NCI-H2081 treated with DMSO at 0.1 percent for 48 hours (cell line): ENCODE measurements at regions not wholly inside any gene's neighbourhood (a gene's known extent, or its start where the extent isn't known, plus 50 kb on each side); places are given as distances from the start of the nearest gene placed in this dataset.

Experiments used
- DNase-seq: peaks from one replicate; lab custom pipeline; 2025; lab: John Stamatoyannopoulos, UW

DNA sequence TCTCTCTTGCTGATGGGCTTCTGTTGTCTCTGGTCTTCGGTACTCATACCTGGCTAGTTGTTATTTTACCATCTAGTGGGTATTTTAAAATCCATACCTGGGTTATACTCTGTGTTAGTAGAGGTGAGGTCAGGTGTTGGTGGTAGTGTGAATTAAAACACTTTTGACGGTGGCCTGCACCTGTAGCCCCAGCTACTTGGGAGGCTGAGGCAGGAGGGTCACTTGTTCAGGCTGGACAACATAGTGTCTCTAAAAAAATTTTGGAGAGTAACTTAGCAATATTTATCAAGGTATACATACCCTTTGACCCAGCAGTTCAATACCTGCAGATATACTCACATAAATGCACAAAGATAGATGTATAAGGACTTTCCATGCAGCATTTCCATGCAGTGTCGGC lies 55.4 kb downstream of the GSX1 start:
- DNase-seq = no peak

DNA sequence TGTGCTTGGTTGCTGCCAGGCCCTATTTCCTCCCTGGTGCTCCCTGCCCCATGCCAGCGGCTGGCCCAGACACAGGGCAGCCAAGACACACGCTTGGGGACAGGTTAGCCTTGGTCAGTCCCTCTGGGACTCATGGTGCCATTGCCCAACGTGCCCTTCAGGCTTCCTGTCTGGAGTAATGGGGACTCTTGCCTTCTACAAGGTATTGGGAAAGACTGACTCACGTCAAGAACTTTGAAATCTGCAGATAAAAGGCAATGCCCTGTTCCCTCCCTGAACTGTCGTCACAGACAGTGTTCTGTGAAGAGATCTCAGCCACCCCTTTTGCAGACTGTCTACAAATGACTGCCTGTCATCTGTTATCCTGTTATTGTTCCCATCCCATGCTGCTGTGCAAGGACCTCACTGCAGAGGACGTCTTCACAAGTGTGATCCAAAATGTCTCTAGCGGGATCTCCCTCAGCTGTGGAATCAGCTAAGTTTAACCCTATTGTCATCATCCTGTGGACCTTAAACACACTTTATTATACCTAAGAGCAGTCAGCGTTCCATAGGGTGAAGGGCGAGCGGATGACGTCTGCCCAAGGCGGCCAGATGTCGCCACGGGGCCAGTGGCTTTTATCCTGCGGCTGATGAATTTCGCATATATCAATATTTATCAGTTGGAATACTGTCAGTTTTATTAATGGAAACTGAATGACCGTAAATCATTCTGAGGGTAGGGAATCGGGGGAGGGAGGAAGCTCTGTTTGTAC lies 59.0 kb downstream of the GSX1 start:
- no peak for DNase-seq

DNA sequence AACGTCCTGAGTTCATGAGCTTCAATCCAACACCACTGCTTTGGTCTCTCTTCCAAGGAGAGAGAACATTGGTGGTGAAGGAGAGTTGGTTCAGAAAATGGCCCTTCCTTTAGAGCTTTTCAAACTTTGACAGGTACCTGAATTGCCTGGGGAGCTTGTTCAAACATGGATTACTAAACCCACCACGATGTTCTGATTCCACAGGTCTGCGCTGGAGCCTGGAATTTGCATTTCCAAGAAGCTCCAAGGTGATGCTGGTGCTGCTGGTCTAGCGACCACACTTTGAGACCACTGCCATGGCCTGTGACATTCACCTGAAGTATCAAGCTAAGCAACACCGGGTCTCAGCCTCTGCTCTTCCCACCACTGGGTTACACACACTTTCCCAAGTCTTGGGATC lies 60.2 kb downstream of the GSX1 start:
- DNase-seq = no peak

DNA sequence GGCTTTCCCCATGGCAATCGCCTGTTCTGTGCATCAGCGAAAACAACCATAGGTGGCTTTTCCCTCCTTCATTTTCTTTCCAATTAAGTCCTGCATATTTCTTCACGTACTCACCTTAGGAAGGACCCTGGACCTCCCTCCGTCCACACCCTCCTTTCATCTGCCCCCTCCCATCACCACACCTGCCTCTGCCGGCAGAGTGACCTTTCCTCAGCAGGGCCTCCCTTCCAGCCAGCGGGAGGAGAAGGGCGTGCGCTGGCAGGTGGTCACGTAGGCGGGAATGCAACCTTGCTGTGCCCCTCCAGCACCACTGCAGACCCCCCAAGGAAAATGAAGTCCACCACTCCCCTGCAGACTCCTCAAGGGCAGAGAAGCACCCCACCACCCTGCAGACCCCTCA lies 61.1 kb downstream of the GSX1 start:
- DNase-seq = no peak

DNA sequence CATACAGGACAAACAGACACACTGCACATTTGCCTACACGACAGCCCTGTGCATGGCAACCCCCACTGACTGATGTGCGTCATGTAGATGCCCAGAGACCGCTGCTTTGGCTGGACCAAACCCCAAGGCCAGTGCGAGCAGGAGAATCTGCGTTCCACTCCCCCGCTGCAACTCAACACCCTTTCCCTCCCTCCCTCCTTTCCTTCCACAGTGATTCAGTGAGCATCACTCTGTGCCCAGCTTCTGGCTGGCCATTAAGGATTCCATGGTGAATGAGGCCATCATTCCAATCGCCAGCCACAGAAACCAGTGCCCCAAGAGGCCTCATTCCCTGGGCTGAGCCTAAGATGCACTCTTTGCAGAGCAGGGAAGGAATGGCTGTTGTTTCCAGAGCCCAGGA lies 61.6 kb downstream of the GSX1 start:
- DNase-seq = no peak

DNA sequence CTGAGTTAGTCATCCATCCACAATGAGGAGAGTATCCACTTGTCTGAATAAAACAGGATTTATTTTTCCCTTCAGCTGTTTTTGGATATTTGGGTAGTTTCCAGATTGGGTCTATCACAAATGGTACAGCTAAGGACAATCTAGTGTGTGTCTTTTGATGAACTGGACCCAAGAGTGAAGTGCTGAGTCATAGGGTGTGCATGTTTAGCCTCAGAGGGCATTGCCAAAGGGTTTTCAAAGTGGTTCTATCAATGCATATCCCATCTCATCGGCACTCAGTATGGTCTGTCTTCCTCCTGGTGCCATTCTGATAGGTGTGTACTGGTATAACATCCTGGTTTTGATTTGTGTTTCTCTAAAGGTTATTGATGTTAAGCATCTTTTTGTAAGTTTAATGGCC lies 62.3 kb downstream of the GSX1 start:
- no peak for DNase-seq

DNA sequence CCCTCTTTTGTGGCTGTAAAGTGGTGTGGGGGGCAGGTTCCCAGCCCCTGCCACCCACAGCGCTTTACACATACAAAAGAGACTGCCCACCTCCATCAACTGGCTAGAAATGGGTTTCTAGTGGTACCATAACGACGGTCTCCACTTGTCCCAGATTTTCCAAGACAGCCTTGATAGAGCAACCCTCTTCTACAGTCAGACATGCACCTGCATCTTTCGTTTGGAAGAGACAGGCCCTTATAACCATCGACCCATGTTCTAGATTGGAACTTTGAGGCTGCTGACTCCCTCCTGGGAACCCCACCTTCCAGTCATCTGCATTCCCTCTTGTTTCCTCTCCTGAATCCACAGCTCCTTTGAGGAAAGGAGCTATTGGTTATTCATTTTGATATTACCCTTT lies 63.1 kb downstream of the GSX1 start:
- DNase-seq = no peak

DNA sequence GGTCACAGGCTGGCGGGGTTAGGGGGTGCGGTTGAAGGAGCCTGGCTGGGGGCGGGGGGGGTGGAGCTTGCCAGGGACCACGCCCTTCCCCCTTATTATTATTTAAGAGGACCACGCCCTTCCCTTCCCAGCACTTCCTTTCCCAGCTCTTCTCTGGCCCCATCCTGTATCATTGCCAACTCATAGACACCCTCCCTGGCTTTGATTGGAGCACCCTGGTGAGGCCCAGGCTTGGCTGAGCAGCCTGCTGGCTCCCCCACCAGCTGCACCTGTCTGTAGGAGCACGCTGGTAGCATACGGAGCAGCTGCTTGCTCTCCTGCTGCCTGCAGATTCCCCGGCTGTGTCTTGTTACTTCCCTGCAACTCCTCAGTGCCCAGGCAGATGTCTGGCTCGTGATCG lies 62.5 kb upstream of the PDX1 start:
- DNase-seq = peak; percentile 59

DNA sequence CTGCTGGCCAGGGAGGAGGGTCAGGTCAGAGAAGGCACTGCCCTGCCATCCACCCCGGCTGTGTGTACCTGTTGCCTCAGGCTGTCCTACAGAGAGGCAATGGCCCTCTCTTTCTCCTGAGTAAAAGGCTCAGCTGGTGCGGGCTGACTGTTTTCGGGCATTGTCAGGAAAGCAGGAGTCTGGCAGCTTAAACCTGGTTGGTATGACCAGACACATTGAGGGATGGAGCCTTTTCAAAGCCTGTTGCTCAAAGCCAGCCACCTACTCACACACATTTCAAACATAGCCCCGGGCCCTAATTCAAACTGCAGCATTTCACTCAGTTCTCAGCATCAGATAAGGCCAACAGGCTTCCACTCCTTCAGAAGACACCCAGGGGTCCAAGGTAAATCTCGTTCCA lies 61.8 kb upstream of the PDX1 start:
- no peak for DNase-seq

DNA sequence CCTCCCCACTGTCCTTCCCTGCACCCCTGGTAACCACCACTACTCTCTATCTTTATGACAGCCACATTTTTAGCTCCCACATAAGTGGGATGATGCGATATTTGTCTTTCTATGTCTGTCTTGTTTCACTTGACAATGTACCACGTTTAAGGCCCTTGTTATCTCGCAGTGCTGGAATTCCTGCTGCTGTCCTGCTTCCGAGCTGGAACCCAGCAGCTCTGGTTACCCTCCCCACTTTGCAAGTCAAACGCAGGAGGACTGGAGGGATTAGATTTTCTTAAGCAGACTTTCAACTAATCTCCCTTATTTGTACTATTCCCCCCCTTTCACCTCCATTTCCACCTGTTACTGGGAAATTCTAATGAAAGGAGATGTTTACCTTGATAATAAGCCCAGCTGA lies 59.1 kb upstream of the PDX1 start:
- DNase-seq = no peak

DNA sequence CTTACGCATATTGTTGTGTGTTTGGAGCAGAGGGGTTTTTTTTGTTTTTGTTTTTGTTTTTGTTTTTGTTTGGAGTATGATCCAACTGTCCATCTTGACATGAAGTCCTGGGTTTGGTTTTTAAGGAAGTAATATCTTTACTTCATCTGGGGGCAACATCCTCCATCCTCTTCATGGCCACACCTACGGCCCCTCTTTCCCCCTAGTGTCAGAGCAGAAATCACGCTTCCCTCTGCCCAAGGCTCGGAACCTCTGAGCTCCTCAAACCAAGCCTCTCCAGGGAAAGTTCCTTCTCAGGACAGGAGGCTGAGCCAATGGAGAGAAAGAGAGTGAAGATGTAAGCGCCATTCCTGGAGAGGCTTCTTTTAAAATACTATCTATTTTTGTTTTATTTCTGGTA lies 58.6 kb upstream of the PDX1 start:
- no peak for DNase-seq

DNA sequence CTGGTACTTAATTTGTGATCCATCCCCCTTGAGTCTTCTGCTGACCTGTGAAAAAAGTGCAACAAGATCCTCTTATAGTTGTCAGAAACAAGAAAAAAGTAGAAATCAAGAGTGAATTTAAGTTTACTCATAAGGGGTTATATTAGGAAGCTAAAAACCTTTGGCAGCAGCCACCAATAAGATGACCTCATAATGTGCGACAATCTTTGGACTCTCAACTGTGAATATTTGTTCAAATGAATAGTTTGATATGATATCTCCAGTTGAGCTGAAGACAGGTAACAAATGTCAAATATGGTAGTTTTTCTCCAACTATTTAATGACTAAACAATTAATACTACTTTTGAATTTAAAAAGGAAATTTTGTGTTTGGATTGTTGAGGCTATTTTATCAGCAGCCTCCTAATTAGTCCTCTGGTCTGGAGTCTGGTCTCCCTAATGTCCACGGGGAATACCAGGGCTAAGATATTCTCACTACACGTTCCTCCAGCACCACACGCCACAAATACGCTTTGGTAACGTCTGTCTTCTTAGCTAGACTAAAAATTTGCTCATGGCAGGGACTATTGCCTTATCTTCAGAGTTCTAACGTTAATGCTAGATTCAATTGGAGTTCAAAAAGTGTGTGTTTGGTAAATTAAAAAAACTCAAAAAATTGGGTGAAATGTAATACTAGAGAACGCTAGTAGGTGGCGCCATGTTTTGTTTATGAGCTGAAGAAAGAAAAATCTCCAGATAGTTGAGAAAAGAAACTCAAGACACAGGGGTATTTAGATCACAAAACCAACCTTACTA lies 51.0 kb upstream of the PDX1 start:
- DNase-seq = no peak

DNA sequence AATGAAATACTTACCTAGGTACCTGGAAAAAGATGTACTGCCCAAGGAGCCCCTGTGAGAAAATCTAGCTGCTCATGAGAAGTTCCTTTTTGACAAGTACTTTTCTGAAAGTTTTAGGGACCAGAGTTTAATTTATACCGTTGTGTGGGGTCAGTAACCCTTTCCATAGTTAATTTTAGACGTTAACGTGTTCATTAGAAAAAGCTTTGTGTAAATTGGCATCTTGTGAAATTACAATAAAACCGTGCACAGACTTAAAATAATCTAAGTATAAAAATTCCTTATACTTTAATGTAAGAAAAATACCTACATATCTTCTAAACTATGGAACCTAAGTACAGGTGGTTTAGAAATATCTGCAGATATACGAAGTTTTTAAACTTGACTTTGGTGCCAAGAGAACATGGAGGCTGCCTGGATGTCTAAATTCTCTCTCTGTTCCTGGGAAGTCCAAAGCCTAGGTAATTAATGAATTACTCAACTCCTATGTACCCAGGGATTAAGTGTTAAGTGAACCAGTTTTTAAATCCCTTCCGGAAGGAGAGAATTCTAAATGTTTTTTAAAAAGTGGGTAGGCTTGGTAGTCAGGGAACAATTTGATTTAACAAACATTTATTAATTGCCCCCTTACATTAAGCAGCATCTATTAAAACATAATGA lies 50.2 kb upstream of the PDX1 start:
- no peak for DNase-seq
